HG03045 (cell line): ENCODE measurements at regions not wholly inside any gene's neighbourhood (a gene's known extent, or its start where the extent isn't known, plus 50 kb on each side); places are given as distances from the start of the nearest gene placed in this dataset.

Source experiments
- ATAC-seq: cut with Tn5 transposase; IDR thresholded peaks from one replicate; pipeline ENCODE4 v1.9.1; 2021; ENCODE audit warnings: mild to moderate bottlenecking, moderate library complexity; ENCODE audit not compliant: unreplicated experiment

GRCh38 chr12:116455540-116456329 is 103.4 kb upstream of the MAP1LC3B2 start:
- no peak for ATAC-seq

GRCh38 chr12:116456330-116457082 is 102.7 kb upstream of the MAP1LC3B2 start:
- no peak for ATAC-seq

- ATAC-seq, result no peak
These were observed 100.7 kb upstream of the MAP1LC3B2 start for GRCh38 chr12:116458492-116458891.

- no peak for ATAC-seq
These were observed 99.9 kb upstream of the MAP1LC3B2 start for GRCh38 chr12:116459011-116459875.

- no peak for ATAC-seq
These were observed 99.1 kb upstream of the MAP1LC3B2 start for GRCh38 chr12:116459916-116460663.

GRCh38 chr12:116461060-116461459 is 98.1 kb upstream of the MAP1LC3B2 start:
- ATAC-seq, result no peak

GRCh38 chr12:116463366-116463765 is 95.8 kb upstream of the MAP1LC3B2 start:
- ATAC-seq, result no peak

GRCh38 chr12:116465407-116465806 is 93.8 kb upstream of the MAP1LC3B2 start:
- ATAC-seq, result no peak

GRCh38 chr12:116465856-116466255 is 93.3 kb upstream of the MAP1LC3B2 start:
- no peak for ATAC-seq

GRCh38 chr12:116466536-116466935 is 92.6 kb upstream of the MAP1LC3B2 start:
- ATAC-seq, result no peak

- no peak for ATAC-seq
These were observed 89.8 kb upstream of the MAP1LC3B2 start for GRCh38 chr12:116469344-116469743.

GRCh38 chr12:116471544-116471943 is 87.6 kb upstream of the MAP1LC3B2 start:
- ATAC-seq, result no peak

- no peak for ATAC-seq
These were observed 87.0 kb upstream of the MAP1LC3B2 start for GRCh38 chr12:116472193-116472592.

GRCh38 chr12:116473416-116473815 is 85.8 kb upstream of the MAP1LC3B2 start:
- ATAC-seq, result no peak

- ATAC-seq, result no peak
These were observed 84.8 kb upstream of the MAP1LC3B2 start for GRCh38 chr12:116474331-116474730.

GRCh38 chr12:116474899-116475298 is 84.3 kb upstream of the MAP1LC3B2 start:
- no peak for ATAC-seq

- ATAC-seq, result no peak
These were observed 82.9 kb upstream of the MAP1LC3B2 start for GRCh38 chr12:116476227-116476822.

- ATAC-seq, result no peak
These were observed 80.9 kb upstream of the MAP1LC3B2 start for GRCh38 chr12:116478243-116478773.

- ATAC-seq, result no peak
These were observed 78.9 kb upstream of the MAP1LC3B2 start for GRCh38 chr12:116480210-116480810.
